ENCODE measurements at regions not wholly inside any gene's neighbourhood (a gene's known extent, or its start where the extent isn't known, plus 50 kb on each side); places are given as distances from the start of the nearest gene placed in this dataset.

DNA sequence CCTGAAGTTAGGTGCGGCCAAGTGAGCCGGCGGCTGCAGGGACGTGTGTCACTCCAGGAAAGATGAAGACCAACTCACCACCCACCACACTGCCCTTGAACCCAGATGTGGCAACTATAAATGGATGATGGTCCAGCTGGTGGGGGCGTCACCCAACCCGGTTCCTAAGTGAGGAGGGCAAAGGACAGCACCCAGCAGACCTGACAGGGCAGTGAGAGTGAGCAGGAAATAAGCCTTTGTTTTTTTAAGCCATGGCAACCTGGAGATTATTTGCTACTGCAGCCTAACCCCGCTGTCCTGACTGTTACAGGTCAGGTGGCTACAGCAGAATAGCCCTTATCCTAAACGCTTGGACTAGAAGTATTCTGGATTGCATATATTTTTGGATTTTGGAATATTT lies 228.9 kb downstream of the CTTN start:
- no peak for DNase-seq (ENCODE audit: low spot score)

GRCh38 chr11:70628176-70628854 lies 230.0 kb downstream of the CTTN start:
- DNase-seq (ENCODE audit: low spot score) = no peak

GRCh38 chr11:70628855-70629844 lies 230.8 kb downstream of the CTTN start:
- peak; percentile 14 for DNase-seq (ENCODE audit: low spot score)

DNA sequence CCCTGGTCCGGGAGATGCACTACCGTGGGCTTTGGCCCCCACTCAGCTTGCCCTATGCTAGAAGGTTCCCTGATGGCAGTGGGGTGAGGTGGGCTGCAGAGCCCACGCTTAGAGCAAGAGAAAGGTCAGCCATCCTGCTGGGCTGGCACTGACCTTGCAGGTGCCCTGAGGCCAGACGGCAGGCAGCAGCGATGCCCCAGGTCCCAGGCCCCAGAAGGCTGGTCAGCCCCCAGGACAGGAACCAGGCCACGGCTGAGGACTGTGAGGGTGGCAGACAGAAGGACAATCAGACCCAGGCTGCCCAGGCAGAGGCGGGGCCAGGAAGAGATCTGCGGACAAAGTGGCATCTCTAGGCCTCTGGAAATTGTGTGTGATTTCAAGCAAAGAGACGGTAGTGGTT lies 231.7 kb downstream of the CTTN start:
- no peak for DNase-seq (ENCODE audit: low spot score)

- DNase-seq (ENCODE audit: low spot score) = no peak
Observed at GRCh38 chr11:70630816-70631623, 232.7 kb downstream of the CTTN start.

DNA sequence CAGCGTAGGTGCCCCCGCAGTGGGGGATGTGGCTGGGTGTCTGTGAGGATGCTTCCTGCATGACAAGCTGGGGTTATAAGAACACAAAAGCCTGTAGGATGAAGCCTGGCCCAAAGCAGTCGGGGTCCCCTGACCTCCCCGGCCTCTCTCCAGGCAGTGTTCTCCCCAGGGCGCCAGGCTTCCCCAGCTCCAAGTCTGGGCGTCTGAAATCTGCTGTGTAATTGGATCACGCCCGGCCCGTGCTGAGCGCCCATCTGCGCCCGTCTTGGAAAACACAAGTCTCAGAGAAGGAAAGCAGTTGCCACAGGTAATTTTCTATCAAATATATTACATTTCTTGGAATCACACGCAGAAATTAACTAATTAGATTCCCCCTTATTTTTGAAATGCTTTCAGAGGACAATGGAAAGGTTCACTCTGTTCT lies 233.3 kb downstream of the CTTN start:
- no peak for DNase-seq (ENCODE audit: low spot score)

- no peak for DNase-seq (ENCODE audit: low spot score)
Observed at GRCh38 chr11:70633610-70634009, 235.3 kb downstream of the CTTN start.

- no peak for DNase-seq (ENCODE audit: low spot score)
Observed at GRCh38 chr11:70636659-70637058, 238.3 kb downstream of the CTTN start.

DNA sequence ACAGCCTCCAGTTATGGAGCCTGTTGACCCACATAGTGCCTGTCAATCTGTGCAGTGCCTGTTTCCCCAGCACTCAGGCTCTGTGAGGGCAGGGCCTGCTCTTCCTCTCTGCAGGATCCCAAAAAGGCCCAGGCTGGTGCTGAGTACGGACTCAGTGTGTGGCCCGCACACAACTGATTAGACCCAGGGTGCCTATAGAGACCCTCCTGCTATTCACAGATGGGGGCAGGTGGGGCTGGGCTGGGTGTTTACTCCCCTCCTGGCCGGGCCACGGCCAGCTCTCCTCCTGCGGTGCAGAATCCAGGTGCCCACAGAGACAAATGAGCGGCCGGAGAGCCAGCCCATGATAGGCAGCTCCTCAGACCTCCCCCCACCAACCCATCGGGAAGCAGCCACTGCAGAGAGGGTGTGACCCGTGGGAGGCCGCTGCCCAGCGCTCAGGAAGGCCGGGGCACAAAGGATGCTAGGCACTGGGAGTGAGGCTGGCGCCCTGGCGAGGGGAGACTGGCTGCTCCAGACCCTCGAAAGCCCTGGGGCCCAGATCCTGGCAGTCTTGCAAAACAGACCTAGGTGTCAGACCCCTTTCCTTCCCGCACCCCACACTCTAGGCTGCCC lies 239.0 kb downstream of the CTTN start:
- DNase-seq (ENCODE audit: low spot score) = no peak

DNA sequence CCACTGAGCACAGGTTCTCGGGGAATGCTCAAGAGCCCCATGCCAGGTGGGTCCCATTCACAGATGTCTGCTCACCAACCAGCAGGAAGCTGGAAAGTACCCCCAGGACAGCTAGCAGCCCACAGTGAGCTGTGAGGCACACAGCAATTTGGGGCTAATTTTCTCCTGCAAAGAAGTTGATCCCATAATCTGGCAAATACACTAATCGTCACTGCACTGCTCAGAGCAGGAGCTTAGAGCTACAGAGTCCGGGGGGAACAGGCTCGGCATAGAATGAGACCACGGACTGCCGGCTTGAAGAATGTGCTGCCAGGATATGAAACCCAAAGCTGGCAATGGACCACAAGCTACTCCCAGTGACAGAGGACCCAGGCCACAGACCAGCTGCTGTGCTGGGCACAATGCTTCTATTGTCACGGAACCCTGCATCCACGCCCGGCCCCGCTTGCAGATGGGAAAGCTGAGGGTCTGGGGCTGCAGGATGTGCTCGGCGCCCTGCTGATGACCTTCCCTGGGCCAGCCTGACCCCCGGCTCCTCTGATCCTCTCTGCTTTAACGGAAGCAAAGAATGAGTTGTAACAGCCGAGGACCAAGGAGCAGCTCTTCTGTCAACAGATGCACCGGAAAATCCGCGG lies 239.7 kb downstream of the CTTN start:
- no peak for DNase-seq (ENCODE audit: low spot score)

GRCh38 chr11:70640408-70640807 lies 242.1 kb downstream of the CTTN start:
- no peak for DNase-seq (ENCODE audit: low spot score)

- no peak for DNase-seq (ENCODE audit: low spot score)
Observed at GRCh38 chr11:70641369-70641768, 243.0 kb downstream of the CTTN start.

- DNase-seq (ENCODE audit: low spot score) = no peak
Observed at GRCh38 chr11:70642266-70642665, 243.9 kb downstream of the CTTN start.

GRCh38 chr11:70643642-70644041 lies 245.3 kb downstream of the CTTN start:
- DNase-seq (ENCODE audit: low spot score) = no peak

DNA sequence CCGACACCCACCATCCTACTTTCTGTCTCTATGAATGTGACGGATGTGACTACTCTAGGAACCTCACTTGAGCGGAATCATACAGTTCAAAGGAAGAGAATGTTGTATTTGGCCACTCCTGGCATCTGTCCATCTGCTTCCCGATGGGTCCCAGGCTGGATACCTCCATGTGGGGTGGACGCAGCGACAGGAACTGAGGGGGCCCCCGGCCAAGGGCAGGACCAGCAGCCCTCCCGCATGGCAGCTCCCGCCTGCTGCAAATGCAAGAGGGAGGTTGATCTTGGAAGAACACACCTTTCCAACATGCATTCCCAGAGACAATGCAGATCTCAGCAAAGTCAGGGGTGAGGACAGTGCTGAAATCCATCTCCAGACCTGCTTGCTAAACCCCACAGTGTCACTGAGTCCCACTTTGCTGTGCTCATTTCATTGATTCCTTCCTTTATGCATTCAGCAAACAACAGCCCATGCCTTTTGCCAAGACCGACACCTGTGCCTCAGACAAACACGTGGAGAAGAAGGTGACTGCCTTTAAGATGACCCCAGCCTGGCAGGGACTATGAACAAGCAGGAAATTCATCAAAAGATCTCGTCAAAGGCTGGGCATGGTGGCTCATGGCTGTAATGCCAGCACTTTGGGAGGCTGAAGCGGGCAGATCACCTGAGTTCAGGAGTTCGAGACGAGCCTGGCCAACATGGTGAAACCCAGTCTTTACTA lies 246.2 kb downstream of the CTTN start:
- DNase-seq (ENCODE audit: low spot score) = no peak

- no peak for DNase-seq (ENCODE audit: low spot score)
Observed at GRCh38 chr11:70645537-70645936, 247.2 kb downstream of the CTTN start.

- DNase-seq (ENCODE audit: low spot score) = no peak
Observed at GRCh38 chr11:70646272-70647049, 248.1 kb downstream of the CTTN start.

DNA sequence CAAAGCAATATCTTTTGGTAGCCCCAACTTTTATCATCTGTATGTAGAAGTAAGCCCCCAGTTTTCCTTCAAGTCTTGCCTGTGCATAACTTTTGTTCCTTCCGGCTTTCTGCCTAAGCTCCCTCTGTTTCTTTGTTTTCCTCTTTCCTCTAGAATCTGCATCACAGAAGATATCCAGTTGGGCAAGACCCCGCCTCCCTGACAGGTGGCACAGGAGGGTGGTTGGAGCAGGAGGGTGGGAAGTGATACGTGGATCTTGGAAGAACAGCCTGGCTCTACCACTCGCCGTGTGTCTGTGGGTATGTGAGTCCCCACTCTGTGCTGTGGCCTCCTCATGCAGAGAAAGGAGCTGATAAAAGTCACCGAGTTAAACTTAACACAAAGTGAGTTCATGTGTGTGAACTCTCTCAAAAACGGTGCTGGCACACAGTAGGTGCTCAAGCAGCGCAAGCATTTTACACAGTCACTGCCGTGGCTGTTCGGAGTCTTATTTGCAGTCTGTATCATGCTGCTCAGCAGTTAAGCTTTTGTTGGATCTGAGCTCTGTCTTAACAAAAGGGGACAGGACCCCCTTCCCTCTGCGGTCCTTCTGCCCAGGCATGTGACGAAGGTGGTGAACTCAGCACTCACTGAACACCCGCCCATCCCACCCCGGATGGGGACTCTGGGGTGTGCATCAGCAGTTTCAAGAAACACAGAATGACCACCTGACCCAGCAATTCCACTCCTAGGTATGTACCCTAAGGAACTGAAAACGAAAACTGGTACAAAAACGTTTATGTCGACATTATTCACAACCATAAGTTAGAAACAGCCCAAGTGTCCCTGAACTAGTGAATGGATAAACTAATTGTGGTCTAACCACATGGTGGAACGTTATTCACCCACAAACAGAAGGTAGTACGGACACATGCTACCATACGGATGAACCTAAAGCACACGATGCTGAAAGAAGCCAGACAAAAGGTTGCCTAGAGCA lies 249.1 kb downstream of the CTTN start:
- no peak for DNase-seq (ENCODE audit: low spot score)

All from mucosa of gallbladder (tissue), 1 donor.